Type B pancreatic cell (in vitro differentiated cells): ENCODE measurements at regions not wholly inside any gene's neighbourhood (a gene's known extent, or its start where the extent isn't known, plus 50 kb on each side); places are given as distances from the start of the nearest gene placed in this dataset.
A peak's percentile ranks its signal among the peaks of the same experiment; 100 is the strongest.
"Not testable (repeated sequence)": the region's sequence is repeated elsewhere in the genome, so short reads cannot be mapped to it uniquely, and the experiment has no call there.

ENCODE experiments used
- DNase-seq: peaks from one replicate; pipeline ENCODE4 v3.0.0; 2021; ENCODE audit warnings: mixed read lengths; ENCODE audit not compliant: unreplicated experiment; ENCODE audit errors: extremely low spot score
- H3K27ac Mint-ChIP-seq: 2 replicates; pipeline ENCODE4 v1.8.0; 2021; ENCODE audit warnings: mild to moderate bottlenecking, mixed read lengths
- H3K27me3 Mint-ChIP-seq: 2 replicates; pipeline ENCODE4 v1.8.0; 2021; ENCODE audit warnings: mixed read lengths
- H3K36me3 Mint-ChIP-seq: 2 replicates; pipeline ENCODE4 v1.8.0; 2021; ENCODE audit warnings: mixed read lengths
- H3K4me1 Mint-ChIP-seq: one replicate; pipeline ENCODE4 v1.8.0; 2021; ENCODE audit warnings: mixed read lengths; ENCODE audit not compliant: unreplicated experiment
- H3K4me3 Mint-ChIP-seq: 2 replicates; pipeline ENCODE4 v1.8.0; 2021; ENCODE audit warnings: mild to moderate bottlenecking, mixed read lengths
- H3K9me3 Mint-ChIP-seq: 2 replicates; pipeline ENCODE4 v1.8.0; 2021; ENCODE audit warnings: mixed read lengths
- TF ChIP-seq, protein P1 (sequence below): fragments of 200-600 bp; sonication (generic); conservative IDR thresholded peaks from 2 replicates; pipeline ENCODE4 v1.5.0; 2021; ENCODE audit warnings: antibody characterized with exemption, mild to moderate bottlenecking

DNA sequence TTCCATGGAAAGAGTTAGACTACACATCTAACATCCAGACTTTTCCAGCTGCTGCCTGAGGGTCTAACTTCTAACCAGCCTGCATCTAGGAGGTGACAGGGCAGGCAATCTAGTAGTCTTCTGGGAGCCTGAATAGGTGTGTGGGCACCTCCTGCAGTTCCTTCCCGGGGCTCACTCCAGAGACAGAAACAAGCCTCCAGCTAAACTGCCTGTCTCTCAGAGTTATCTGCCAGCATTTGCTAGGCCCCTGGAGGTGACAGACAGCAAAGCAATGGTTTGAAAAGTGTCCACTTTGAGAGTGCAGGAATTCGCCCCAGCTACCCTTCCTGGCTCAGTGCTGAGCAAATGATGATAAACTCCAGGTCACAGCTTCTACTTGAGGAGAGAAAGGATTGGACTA lies 240.5 kb upstream of the PRSS16 start:
- H3K9me3 Mint-ChIP-seq, result peaks cover 5% of the 10 kb centered on the region
- H3K36me3 Mint-ChIP-seq, result peaks cover 10% of the 10 kb centered on the region
- TF ChIP-seq, protein P1, sequence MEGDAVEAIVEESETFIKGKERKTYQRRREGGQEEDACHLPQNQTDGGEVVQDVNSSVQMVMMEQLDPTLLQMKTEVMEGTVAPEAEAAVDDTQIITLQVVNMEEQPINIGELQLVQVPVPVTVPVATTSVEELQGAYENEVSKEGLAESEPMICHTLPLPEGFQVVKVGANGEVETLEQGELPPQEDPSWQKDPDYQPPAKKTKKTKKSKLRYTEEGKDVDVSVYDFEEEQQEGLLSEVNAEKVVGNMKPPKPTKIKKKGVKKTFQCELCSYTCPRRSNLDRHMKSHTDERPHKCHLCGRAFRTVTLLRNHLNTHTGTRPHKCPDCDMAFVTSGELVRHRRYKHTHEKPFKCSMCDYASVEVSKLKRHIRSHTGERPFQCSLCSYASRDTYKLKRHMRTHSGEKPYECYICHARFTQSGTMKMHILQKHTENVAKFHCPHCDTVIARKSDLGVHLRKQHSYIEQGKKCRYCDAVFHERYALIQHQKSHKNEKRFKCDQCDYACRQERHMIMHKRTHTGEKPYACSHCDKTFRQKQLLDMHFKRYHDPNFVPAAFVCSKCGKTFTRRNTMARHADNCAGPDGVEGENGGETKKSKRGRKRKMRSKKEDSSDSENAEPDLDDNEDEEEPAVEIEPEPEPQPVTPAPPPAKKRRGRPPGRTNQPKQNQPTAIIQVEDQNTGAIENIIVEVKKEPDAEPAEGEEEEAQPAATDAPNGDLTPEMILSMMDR, result no peak
- no peak overlapping the region for H3K4me3 Mint-ChIP-seq
- no peaks in the 10 kb centered on the region for H3K4me1 Mint-ChIP-seq
- H3K27ac Mint-ChIP-seq, result no peak overlapping the region
- no peak for DNase-seq
- no peaks in the 10 kb centered on the region for H3K27me3 Mint-ChIP-seq

DNA sequence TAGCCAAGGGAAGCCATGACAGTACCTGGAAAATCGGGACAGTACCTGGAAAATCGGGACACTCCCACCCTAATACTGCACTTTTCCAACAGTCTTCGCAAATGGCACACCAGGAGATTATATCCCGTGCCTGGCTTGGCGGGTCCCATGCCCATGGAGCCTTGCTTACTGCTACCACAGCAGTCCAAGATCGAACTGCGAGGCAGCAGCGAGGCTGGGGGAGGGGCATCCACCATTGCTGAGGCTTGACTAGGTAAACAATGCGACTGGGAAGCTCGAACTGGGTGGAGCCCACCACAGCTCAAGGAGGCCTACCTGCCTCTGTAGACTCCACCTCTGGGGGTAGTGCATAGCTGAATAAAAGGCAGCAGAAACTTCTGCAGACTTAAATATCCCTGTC lies 238.9 kb upstream of the PRSS16 start:
- H3K4me1 Mint-ChIP-seq, H3K27me3 Mint-ChIP-seq, H3K27ac Mint-ChIP-seq, DNase-seq, H3K4me3 Mint-ChIP-seq: not testable (repeated sequence)
- Mint-ChIP-seq H3K9me3 (peaks cover 11% of the 10 kb centered on the region), H3K36me3 (peaks cover 18% of the 10 kb centered on the region)

DNA sequence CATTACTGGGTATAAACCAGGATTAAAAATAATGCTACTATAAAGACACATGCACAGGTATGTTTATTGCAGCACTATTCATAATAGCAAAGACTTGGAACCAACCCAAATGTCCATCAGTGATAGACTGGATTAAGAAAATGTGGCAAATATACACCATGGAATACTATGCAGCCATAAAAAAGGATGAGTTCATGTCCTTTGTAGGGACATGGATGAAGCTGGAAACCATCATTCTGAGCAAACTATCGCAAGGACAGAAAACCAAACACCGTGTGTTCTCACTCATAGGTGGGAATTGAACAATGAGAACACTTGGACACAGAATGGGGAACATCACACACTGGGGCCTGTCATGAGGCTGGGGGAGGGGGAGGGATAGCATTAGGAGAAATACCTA lies 233.4 kb upstream of the PRSS16 start:
- not testable (repeated sequence) for H3K27ac Mint-ChIP-seq, H3K4me3 Mint-ChIP-seq, H3K27me3 Mint-ChIP-seq, H3K4me1 Mint-ChIP-seq, DNase-seq
- Mint-ChIP-seq H3K36me3 (peaks cover 27% of the 10 kb centered on the region), H3K9me3 (peaks cover 25% of the 10 kb centered on the region)

DNA sequence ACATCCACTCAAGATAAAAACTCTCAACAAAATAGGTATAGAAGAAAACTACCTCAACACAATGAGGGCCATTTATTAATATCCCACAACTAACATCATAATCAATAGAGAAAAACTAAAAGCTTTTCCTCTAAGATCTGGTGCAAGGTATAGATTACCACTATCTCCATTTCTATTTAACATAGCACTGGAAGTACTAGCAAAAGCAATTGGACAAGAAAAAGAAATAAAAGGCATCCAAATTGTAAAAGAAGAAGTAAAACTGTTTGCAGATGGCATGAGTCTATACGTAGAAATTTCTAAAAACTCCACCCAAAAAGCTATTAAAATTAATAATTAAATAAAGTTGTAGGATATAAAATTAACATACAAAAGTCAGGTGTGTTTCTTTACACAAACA lies 230.8 kb upstream of the PRSS16 start:
- H3K4me3 Mint-ChIP-seq, result no peak overlapping the region
- H3K27me3 Mint-ChIP-seq, result peaks cover 5% of the 10 kb centered on the region
- H3K36me3 Mint-ChIP-seq, result peaks cover 21% of the 10 kb centered on the region
- DNase-seq, result no peak
- no peak overlapping the region for H3K27ac Mint-ChIP-seq
- TF ChIP-seq, protein P1, result no peak
- H3K4me1 Mint-ChIP-seq, result peaks cover 19% of the 10 kb centered on the region
- H3K9me3 Mint-ChIP-seq, result peaks cover 20% of the 10 kb centered on the region

DNA sequence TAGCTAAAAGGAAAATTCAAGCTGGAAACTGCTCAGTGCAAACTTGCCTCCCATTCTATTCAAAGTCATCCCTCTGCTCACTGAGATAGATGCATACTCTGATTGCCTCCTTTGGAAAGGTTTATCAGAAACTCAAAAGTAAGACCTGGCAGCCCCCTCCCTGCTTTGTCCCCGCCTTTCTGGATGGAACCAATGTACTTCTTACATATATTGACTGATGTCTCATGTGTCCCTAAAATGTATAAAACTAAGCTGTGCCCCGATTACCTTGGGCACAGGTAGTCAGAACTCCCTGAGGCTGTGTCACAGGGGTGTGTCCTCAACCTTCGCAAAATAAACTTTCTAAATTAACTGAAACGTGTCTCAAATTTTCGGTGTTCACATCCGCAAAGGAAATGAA lies 229.1 kb upstream of the PRSS16 start:
- H3K9me3 Mint-ChIP-seq, result peaks cover 15% of the 10 kb centered on the region
- H3K4me1 Mint-ChIP-seq, result peaks cover 19% of the 10 kb centered on the region
- peak overlapping the region; percentile 90 for H3K4me3 Mint-ChIP-seq
- peak overlapping the region; percentile 96 for H3K27ac Mint-ChIP-seq
- H3K27me3 Mint-ChIP-seq, DNase-seq: not testable (repeated sequence)
- peaks cover 13% of the 10 kb centered on the region for H3K36me3 Mint-ChIP-seq

DNA sequence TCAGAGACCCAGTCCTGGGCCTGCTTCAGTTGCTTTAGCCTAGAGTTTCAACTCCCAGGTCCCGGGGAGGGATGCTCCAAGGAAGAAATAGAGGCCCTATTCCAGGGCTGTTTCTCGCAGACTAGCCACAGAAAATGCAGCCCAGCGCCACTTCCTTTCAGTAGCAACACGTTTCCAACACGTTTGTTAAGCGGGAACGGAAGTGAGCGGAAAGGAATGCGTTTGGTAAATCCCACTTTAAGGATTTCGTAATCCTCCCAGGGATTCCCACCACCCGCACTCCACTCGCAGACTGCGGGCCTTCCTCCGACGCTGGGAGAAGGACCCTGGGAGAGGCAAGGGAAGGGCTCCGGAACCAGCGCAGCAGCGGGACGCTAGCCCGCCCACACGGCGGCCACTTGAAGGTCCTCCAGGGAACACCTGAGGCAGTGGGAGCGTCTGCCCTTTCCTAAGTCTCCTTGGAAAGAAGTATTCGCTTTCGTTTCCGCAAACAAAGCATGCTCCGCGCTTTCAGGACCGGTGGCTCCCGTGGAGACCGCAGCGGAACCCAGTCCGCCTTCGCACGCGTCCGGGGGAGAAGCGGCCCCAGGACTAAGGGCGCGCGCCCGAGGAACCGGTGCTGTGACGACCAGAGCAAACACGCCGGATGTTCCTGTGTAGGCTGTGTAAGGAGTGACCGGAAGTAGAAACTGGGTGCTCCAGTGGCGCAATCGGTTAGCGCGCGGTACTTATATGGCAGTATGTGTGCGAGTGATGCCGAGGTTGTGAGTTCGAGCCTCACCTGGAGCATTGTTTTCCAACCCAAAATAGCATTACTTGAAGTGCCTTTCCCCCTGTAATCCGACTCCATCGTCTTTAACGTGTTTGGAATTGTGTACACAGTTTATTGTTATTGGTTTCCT lies 227.6 kb upstream of the PRSS16 start:
- Mint-ChIP-seq H3K27me3 (peaks cover 5% of the 10 kb centered on the region), H3K36me3 (peaks cover 7% of the 10 kb centered on the region), H3K27ac (peak overlapping the region; percentile 96), H3K4me3 (peak overlapping the region; percentile 90), H3K9me3 (peaks cover 10% of the 10 kb centered on the region), H3K4me1 (peaks cover 19% of the 10 kb centered on the region)
- peak; percentile 85 for DNase-seq
- TF ChIP-seq, protein P1, result no peak

DNA sequence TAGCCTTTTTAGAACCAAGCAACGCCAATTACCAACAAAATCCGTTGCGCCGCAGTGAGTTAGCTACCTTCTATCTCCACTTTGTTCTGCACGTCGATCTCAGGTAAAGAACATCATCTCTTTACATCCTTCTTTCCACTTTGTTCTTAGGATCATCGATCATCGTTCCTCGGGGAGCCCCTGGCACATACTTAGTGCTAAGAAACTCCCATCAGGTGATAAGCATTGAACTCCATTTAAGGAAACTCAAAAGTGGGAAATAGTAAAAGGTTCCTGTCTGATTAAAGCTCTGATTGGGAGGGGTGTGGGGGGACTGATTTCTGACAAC lies 227.0 kb upstream of the PRSS16 start:
- H3K9me3 Mint-ChIP-seq, result peaks cover 7% of the 10 kb centered on the region
- peaks cover 5% of the 10 kb centered on the region for H3K27me3 Mint-ChIP-seq
- H3K36me3 Mint-ChIP-seq, result peaks cover 7% of the 10 kb centered on the region
- no peak for DNase-seq
- TF ChIP-seq, protein P1, result no peak
- peaks cover 19% of the 10 kb centered on the region for H3K4me1 Mint-ChIP-seq
- peak overlapping the region; percentile 90 for H3K4me3 Mint-ChIP-seq
- H3K27ac Mint-ChIP-seq, result peak overlapping the region; percentile 96
